MM.1S (cell line): ENCODE measurements at regions not wholly inside any gene's neighbourhood (a gene's known extent, or its start where the extent isn't known, plus 50 kb on each side); places are given as distances from the start of the nearest gene placed in this dataset.

ENCODE experiments used
- CTCF ChIP-seq: fragments of 300-600 bp; sonication (generic); IDR thresholded peaks from 2 replicates; pipeline ENCODE4 v1.5.1; 2016; ENCODE audit warnings: antibody characterized with exemption, low read length, mixed read lengths
- EZH2phosphoT487 ChIP-seq: fragments of 300-600 bp; sonication (generic); IDR thresholded peaks from 2 replicates; pipeline ENCODE4 v1.6.1; 2018; ENCODE audit warnings: antibody characterized with exemption, low read length

GRCh38 chr16:85539629-85540291 is 73.4 kb upstream of the GSE1 start:
- no peak for TF ChIP-seq CTCF
- no peak for TF ChIP-seq EZH2phosphoT487
